SH-SY5Y (cell line): ENCODE measurements at regions not wholly inside any gene's neighbourhood (a gene's known extent, or its start where the extent isn't known, plus 50 kb on each side); places are given as distances from the start of the nearest gene placed in this dataset.

ENCODE experiments used
- GATA2 ChIP-seq: IDR thresholded peaks from 2 replicates; pipeline ENCODE4 v1.6.1; 2011; ENCODE audit warnings: mild to moderate bottlenecking, low read depth, low read length
- GATA3 ChIP-seq: IDR thresholded peaks from 2 replicates; pipeline ENCODE4 v1.6.1; 2011; ENCODE audit warnings: low read depth, mild to moderate bottlenecking, low read length, moderate library complexity

DNA sequence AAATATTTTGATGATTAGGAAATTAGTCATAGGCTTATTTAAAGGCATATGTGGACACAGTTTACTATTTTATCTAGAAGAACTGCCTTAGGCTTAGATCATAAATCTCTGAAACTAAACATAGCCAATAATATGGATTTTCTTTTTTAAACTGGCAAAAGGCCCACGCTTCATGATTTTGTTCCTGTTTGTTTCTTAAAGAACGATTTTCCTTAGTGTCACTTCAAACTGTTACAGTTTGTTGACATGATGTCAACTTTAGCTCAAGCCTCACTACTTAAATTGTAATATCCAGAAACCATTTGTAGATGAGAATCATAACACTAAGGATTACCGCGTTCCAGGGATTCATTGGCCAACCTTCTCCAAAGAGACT lies 322.6 kb downstream of the HHIPL2 start:
- TF ChIP-seq GATA3, result no peak
- TF ChIP-seq GATA2, result no peak
